SW 1271 (cell line): ENCODE measurements at regions not wholly inside any gene's neighbourhood (a gene's known extent, or its start where the extent isn't known, plus 50 kb on each side); places are given as distances from the start of the nearest gene placed in this dataset.
"Not testable (repeated sequence)": the region's sequence is repeated elsewhere in the genome, so short reads cannot be mapped to it uniquely, and the experiment has no call there.

Source experiments
- DNase-seq, 2 experiments: peaks; one replicate each; lab custom pipeline; 2025; lab: John Stamatoyannopoulos, UW

GRCh38 chr13:74730556-74731331 is 596.5 kb upstream of the KLF12 start:
- DNase-seq = no peak

- no peak for DNase-seq
Measured at GRCh38 chr13:74726206-74726605, 592.0 kb upstream of the KLF12 start.

- DNase-seq = not testable (repeated sequence)
Measured at GRCh38 chr13:74718232-74718842, 584.1 kb upstream of the KLF12 start.

GRCh38 chr13:74715718-74716117 is 581.5 kb upstream of the KLF12 start:
- no peak for DNase-seq

GRCh38 chr13:74710006-74710405 is 575.8 kb upstream of the KLF12 start:
- DNase-seq = no peak

GRCh38 chr13:74709226-74709625 is 575.0 kb upstream of the KLF12 start:
- no peak for DNase-seq

- no peak for DNase-seq
Measured at GRCh38 chr13:74708629-74709028, 574.4 kb upstream of the KLF12 start.

GRCh38 chr13:74707291-74707690 is 573.1 kb upstream of the KLF12 start:
- no peak for DNase-seq

GRCh38 chr13:74706801-74707200 is 572.6 kb upstream of the KLF12 start:
- DNase-seq = no peak

GRCh38 chr13:74705438-74705837 is 571.2 kb upstream of the KLF12 start:
- DNase-seq = no peak

GRCh38 chr13:74703855-74704387 is 569.7 kb upstream of the KLF12 start:
- DNase-seq = no peak

- DNase-seq = no peak
Measured at GRCh38 chr13:74696148-74696922, 562.1 kb upstream of the KLF12 start.

GRCh38 chr13:74695021-74695800 is 561.0 kb upstream of the KLF12 start:
- DNase-seq = no peak

GRCh38 chr13:74687442-74688182 is 553.4 kb upstream of the KLF12 start:
- DNase-seq = no peak

GRCh38 chr13:74683411-74683810 is 549.2 kb upstream of the KLF12 start:
- DNase-seq = no peak

GRCh38 chr13:74682746-74683145 is 548.5 kb upstream of the KLF12 start:
- DNase-seq = no peak

GRCh38 chr13:74681891-74682290 is 547.7 kb upstream of the KLF12 start:
- DNase-seq = no peak

GRCh38 chr13:74678308-74678965 is 544.2 kb upstream of the KLF12 start:
- DNase-seq = no peak

GRCh38 chr13:74675972-74676371 is 541.8 kb upstream of the KLF12 start:
- DNase-seq = no peak

- no peak for DNase-seq
Measured at GRCh38 chr13:74675182-74675581, 541.0 kb upstream of the KLF12 start.

- no peak for DNase-seq
Measured at GRCh38 chr13:74674720-74675119, 540.5 kb upstream of the KLF12 start.
